Endothelial cell of umbilical vein (primary cell): ENCODE measurements at regions not wholly inside any gene's neighbourhood (a gene's known extent, or its start where the extent isn't known, plus 50 kb on each side); places are given as distances from the start of the nearest gene placed in this dataset.

ENCODE experiments used
- CTCF ChIP-seq, 2 donors: IDR thresholded peaks; 1 replicate in 1 of 2; 2 replicates in 1 of 2; pipeline ENCODE4 v1.5.1; 2011; ENCODE audit warnings: low read length in 2 of 2, mild to moderate bottlenecking in 2 of 2, moderate library complexity in 2 of 2, control low read depth in 1 of 2, inconsistent platforms in 1 of 2, low read depth in 1 of 2; ENCODE audit not compliant: insufficient read depth in 1 of 2; ENCODE audit errors: extremely low read depth in 1 of 2
- POLR2AphosphoS5 ChIP-seq: IDR thresholded peaks from 2 replicates; pipeline ENCODE4 v1.6.1; 2012; ENCODE audit warnings: low read depth, mild to moderate bottlenecking, control low read depth, low read length, moderate library complexity; ENCODE audit not compliant: insufficient read depth

- no peak for TF ChIP-seq CTCF (IDR thresholded peaks at IDR 0.05; ENCODE audit: extremely low read depth in 1 of 2, insufficient read depth in 1 of 2, low read depth in 1 of 2, low read length in 2 of 2)
- TF ChIP-seq POLR2AphosphoS5 = no peak
Measured at GRCh38 chr5:38013107-38013506, 173.3 kb upstream of the GDNF start.
